Activated CD4-positive, alpha-beta memory T cell treated with anti-CD3 and anti-CD28 coated beads for 36 hours (primary cell): ENCODE measurements at regions not wholly inside any gene's neighbourhood (a gene's known extent, or its start where the extent isn't known, plus 50 kb on each side); places are given as distances from the start of the nearest gene placed in this dataset.

Source experiments
- CTCF ChIA-PET: fragments of 350-600 bp; sonication (Branson Sonifier 250); formaldehyde crosslinking; loops from one replicate; lab custom pipeline; 2021; ENCODE audit warnings: antibody characterized with exemption, inconsistent platforms; lab: Charles Lee
- POLR2A ChIA-PET: fragments of 350-600 bp; sonication (Branson Sonifier 250); formaldehyde crosslinking; loops from one replicate; lab custom pipeline; 2021; ENCODE audit warnings: antibody characterized with exemption; lab: Charles Lee
- DNase-seq: peaks from one replicate; pipeline ENCODE4 v3.0.0-alpha.2; 2020
- H3K27ac Mint-ChIP-seq: one replicate; pipeline ENCODE4 v1.8.0; 2021; ENCODE audit warnings: mixed read lengths
- H3K27me3 Mint-ChIP-seq: one replicate; pipeline ENCODE4 v1.8.0; 2021; ENCODE audit warnings: mixed read lengths
- H3K36me3 Mint-ChIP-seq: one replicate; pipeline ENCODE4 v1.8.0; 2021; ENCODE audit warnings: mixed read lengths
- H3K4me1 Mint-ChIP-seq: one replicate; pipeline ENCODE4 v1.8.0; 2021; ENCODE audit warnings: low read depth, mixed read lengths
- H3K4me3 Mint-ChIP-seq: one replicate; pipeline ENCODE4 v1.8.0; 2021; ENCODE audit warnings: mild to moderate bottlenecking, mixed read lengths
- H3K9me3 Mint-ChIP-seq: one replicate; pipeline ENCODE4 v1.8.0; 2021; ENCODE audit warnings: mixed read lengths
- intact Hi-C: fragments of 100-400 bp; cut with micrococcal nuclease; formaldehyde crosslinking; loops from one replicate; pipeline ENCODE4 v1.15.1; 2023

DNA sequence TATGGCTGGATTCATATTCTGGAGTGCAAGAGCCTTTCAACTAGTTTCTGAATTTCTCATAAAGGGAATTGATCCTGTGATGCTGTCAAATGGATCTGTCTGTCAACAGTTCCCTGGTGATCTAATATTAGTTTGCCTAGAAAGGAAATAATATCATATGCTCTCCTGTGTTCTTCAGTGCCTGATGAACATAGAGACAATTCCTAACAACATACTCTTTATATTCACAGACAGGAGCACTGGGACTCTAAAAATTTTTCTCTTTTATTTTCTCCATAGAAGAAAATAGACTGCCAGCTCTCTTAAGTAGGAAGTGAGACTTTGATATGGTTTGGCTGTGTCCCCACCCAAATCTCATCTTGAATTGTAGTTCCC, 259.7 kb downstream of the TMX3 start:
- Mint-ChIP-seq H3K36me3 (no peaks in the 10 kb centered on the region), H3K27ac (no peak overlapping the region), H3K27me3 (no peaks in the 10 kb centered on the region), H3K4me3 (no peak overlapping the region), H3K9me3 (no peaks in the 10 kb centered on the region), H3K4me1 (no peaks in the 10 kb centered on the region)
- CTCF ChIA-PET = no interaction called here
- POLR2A ChIA-PET = no interaction called here
- intact Hi-C loops = no loop called here
- no peak for DNase-seq

DNA sequence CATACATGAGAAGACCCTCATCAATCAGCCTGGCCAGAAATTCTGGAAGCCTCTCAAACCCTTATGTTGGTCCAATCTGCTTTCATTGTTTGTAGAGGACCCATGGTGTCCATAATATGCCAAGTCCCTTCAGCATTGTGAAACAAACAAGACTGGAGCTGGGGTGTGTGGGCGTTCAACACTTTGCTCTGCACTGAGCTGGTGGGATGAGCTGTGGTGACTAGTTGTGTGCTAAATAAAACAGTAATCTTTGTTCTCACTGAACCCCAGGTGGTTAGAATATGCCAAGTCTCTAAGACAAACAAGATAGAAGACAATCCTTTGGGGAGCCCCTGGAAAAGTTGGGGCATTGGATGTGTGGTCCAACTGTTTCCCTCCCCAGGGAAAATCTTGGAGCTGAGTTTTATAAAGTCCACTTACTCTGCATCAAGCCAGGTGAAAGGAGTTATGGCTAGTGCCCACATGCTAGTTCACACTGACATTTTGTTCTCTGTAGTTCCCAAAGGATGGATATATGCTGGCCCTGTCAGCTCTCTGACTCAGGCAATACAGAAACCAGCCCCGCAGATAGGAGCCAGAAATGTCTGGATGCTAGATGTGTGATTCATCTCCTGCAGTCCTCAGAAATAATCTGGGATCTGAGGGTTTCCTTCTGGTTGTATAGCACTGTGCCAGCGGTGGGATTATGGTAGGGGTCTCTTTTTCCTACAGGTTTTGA, 260.2 kb downstream of the TMX3 start:
- Mint-ChIP-seq H3K27me3 (no peaks in the 10 kb centered on the region), H3K36me3 (no peaks in the 10 kb centered on the region), H3K4me3 (no peak overlapping the region), H3K9me3 (no peaks in the 10 kb centered on the region), H3K27ac (no peak overlapping the region), H3K4me1 (no peaks in the 10 kb centered on the region)
- no peak for DNase-seq
- intact Hi-C loops = no loop called here
- CTCF ChIA-PET = no interaction called here
- POLR2A ChIA-PET = interaction anchor here (0.5 kb wide), 1 partner anchor 1737 kb away, joined by 3 read pairs; no protein-coding TSS in a partner anchor

DNA sequence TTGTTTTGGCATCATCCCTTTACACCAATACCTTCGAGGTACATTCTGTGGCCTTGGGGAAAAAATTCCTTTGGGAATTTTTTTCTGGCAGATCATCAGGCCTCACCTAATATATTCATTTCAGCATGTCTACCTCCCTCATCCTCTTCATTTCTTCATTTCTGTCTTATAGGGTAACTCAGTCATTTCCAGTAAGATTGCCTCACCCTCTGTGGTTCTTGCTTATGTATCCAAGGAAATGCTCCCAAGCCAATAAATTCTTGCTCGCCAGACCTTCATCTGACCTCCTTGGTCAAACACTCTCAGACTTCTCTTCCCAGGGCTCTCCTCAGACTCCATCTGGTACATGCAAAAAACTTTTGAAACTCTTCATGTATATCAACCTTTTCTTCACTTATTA, 265.6 kb downstream of the TMX3 start:
- Mint-ChIP-seq H3K27me3 (no peaks in the 10 kb centered on the region), H3K4me1 (no peaks in the 10 kb centered on the region), H3K4me3 (no peak overlapping the region), H3K27ac (no peak overlapping the region), H3K36me3 (no peaks in the 10 kb centered on the region), H3K9me3 (no peaks in the 10 kb centered on the region)
- CTCF ChIA-PET = no interaction called here
- DNase-seq = no peak
- intact Hi-C loops = no loop called here
- POLR2A ChIA-PET = no interaction called here

DNA sequence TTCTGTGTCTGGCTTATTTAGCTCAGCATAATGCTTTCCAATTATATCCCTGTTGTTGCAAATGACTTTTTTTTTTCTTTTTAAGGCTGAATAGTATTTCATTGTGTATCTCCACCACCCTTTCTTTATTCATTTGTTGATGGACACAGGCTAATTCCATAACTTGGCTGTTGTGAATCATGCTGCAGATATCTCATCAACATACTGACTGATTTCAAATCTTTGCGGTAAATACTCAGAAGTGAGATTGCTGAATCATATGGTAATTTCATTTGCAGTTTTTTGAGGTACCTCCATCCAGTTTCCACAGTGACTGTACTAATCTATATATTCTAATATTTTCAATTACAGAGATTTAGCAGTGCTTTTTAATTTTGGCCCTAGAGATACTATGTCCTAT, 266.2 kb downstream of the TMX3 start:
- DNase-seq = no peak
- POLR2A ChIA-PET = no interaction called here
- Mint-ChIP-seq H3K4me1 (no peaks in the 10 kb centered on the region), H3K27me3 (no peaks in the 10 kb centered on the region), H3K4me3 (no peak overlapping the region), H3K27ac (no peak overlapping the region), H3K9me3 (no peaks in the 10 kb centered on the region), H3K36me3 (no peaks in the 10 kb centered on the region)
- CTCF ChIA-PET = no interaction called here
- intact Hi-C loops = no loop called here

DNA sequence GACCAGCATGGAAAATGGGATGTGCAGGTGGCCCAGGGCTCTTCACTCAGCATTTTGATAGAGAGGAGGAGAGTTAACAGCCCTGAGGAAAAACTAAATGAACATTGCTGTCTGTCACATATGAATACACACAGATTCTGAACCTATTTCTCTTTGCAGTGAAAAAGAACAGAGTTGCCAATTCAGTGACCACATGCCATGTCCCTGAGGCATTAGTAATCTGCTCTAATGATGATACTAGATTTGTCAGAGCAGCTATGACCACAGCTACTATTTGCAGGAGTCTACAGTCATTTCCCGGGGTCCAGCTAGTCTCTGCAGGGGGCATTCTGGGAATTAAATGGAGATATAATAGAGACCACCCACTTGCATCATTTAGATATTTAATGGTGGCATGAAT, 267.6 kb downstream of the TMX3 start:
- Mint-ChIP-seq H3K4me1 (no peaks in the 10 kb centered on the region), H3K27me3 (no peaks in the 10 kb centered on the region), H3K27ac (no peak overlapping the region), H3K36me3 (no peaks in the 10 kb centered on the region), H3K4me3 (no peak overlapping the region), H3K9me3 (no peaks in the 10 kb centered on the region)
- CTCF ChIA-PET = no interaction called here
- POLR2A ChIA-PET = no interaction called here
- DNase-seq = no peak
- intact Hi-C loops = no loop called here

DNA sequence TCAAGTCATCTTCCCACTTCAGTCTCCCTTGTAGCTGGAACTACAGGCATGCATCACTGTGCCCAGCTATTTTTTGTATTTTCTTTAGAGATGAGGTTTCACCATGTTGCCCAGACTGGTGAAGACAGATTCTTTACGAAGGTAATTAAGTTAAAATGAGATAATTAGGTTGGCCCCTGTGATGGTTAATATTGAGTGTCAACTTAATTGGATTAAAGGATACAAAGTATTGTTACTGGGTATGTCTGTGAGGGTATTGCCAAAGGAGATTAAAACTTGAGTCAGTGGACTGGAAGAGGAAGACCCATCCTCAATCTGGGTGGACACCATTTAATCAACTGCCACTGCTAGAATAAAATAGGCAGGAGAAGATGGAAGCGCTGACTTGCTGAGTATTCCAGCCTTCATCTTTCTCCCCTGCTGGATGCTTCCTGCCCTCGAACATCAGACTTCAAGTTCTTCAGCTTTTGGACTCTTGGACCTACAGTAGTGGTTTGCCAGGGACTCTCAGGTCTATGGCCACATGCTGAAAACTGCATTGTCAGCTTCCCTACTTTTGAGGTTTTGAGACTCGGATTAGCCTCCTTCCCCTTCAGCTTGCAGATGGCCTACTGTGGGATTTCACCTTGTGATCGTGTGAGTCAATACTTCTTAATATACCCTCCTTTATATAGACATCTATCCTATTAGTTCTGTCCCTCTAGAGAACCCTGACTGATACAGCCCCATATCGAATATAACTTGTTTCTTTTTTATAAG, 269.1 kb downstream of the TMX3 start:
- Mint-ChIP-seq H3K4me1 (no peaks in the 10 kb centered on the region), H3K27me3 (no peaks in the 10 kb centered on the region), H3K27ac (no peak overlapping the region), H3K4me3 (no peak overlapping the region), H3K9me3 (no peaks in the 10 kb centered on the region), H3K36me3 (no peaks in the 10 kb centered on the region)
- intact Hi-C loops = no loop called here
- no peak for DNase-seq
- POLR2A ChIA-PET = no interaction called here
- CTCF ChIA-PET = no interaction called here

DNA sequence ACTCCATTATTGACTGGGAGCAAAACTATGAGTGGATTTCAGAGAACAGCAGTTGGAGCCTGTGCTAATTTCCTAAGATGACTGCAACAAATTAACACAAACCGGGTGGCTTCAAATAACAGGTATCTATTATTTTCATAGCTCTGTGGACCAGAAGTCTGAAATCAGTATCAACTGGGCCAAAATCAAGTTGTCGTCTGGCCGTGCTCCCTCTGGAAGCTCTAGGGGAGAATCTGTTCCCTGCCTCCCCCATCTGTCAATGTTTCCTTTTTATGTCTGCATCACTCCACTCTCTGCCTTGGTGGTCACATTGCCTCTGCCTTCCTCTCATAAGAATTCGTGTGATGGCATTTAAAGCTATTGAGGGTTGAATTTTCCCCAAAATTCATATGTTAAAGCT, 269.8 kb downstream of the TMX3 start:
- no peak for DNase-seq
- CTCF ChIA-PET = no interaction called here
- Mint-ChIP-seq H3K36me3 (no peaks in the 10 kb centered on the region), H3K27me3 (no peaks in the 10 kb centered on the region), H3K4me1 (no peaks in the 10 kb centered on the region), H3K9me3 (no peaks in the 10 kb centered on the region), H3K27ac (no peak overlapping the region), H3K4me3 (no peak overlapping the region)
- POLR2A ChIA-PET = no interaction called here
- intact Hi-C loops = no loop called here

DNA sequence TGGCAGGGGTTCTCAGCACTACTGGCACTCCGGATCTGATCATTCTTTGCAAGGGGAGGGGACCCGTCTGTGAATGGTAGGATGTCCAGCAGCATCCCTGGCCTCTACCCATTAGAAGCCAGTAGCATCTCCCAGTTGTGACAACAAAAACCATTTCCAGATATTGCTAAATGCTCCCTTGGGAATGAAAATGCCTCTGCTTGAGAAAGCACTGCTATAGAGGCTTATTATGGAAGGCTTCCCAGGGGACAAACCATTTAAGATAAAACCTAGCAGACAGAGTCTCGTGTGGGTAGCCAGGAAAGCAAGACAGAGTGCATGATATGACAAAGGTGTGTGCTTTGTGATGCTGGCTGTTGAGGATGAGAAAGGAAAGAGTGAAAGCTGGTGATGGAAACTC, 273.7 kb downstream of the TMX3 start:
- Mint-ChIP-seq H3K27ac (no peak overlapping the region), H3K4me3 (no peak overlapping the region), H3K9me3 (peaks cover 6% of the 10 kb centered on the region), H3K36me3 (no peaks in the 10 kb centered on the region), H3K27me3 (peaks cover 3% of the 10 kb centered on the region), H3K4me1 (peaks cover 4% of the 10 kb centered on the region)
- POLR2A ChIA-PET = no interaction called here
- DNase-seq = no peak
- intact Hi-C loops = no loop called here
- CTCF ChIA-PET = no interaction called here

DNA sequence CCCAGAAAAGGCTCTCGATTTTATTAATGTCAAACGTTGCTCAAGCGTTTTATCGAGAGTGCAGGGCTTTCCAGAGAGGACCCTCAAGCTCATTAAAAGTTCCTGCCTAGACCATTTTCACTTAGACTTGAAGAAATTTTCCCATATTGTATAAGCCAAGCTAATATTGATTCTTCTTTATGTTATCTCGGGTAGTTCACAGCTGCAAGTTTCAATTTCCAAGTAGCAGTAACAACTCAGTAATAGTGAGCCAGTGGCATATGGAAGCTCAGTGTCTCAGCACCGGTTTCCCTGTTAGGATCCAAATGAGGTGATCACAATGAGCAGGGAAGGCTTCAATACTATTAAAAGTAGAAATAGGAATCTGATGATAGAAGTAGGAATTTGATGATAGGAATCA, 274.5 kb downstream of the TMX3 start:
- no peak for DNase-seq
- Mint-ChIP-seq H3K27me3 (peaks cover 3% of the 10 kb centered on the region), H3K4me1 (peaks cover 5% of the 10 kb centered on the region), H3K36me3 (no peaks in the 10 kb centered on the region), H3K9me3 (peaks cover 6% of the 10 kb centered on the region), H3K27ac (no peak overlapping the region), H3K4me3 (no peak overlapping the region)
- CTCF ChIA-PET = no interaction called here
- intact Hi-C loops = no loop called here
- POLR2A ChIA-PET = no interaction called here

DNA sequence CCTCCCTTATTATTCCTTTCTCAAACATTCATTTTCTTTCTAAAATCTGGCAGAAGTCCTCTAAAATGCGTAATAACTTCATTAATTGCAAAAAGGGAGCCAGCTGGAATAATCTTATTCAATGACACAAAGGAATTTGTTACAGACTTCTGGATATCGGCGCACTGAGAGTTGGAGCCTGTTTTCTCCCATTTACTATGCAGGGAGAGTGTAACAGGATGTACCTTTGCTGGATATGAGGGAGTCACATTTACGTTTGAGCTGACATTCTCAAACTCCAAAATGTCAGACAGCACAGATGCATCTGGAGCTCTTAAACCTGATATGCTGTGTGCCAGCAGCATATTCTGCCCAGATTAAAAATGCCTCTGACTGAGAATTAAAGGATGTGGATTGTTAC, 275.3 kb downstream of the TMX3 start:
- Mint-ChIP-seq H3K4me1 (peaks cover 5% of the 10 kb centered on the region), H3K27me3 (peaks cover 3% of the 10 kb centered on the region), H3K9me3 (peaks cover 6% of the 10 kb centered on the region), H3K4me3 (no peak overlapping the region), H3K36me3 (no peaks in the 10 kb centered on the region), H3K27ac (no peak overlapping the region)
- ChIA-PET CTCF (no interaction called here), POLR2A (no interaction called here)
- DNase-seq = no peak
- intact Hi-C loops = no loop called here

DNA sequence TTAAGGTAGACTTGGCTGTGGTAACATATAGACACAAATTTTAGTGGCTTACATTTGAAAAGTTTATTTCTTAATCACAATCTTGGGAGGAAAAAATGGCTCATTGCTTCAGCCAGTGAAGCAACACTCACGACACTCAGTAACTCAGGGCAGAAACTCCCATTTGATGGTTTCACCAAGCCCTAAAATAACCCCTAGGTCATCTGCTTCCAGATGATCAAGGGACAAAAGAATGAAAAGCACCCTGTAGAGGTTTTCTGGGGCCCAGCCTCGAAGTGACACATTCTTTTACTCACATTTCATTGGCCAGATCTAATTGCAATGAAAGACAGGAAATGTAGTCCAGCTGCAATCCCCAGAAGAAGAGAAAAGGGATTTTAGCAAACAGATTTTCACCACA, 275.9 kb downstream of the TMX3 start:
- ChIA-PET CTCF (no interaction called here), POLR2A (no interaction called here)
- no peak overlapping the region for H3K27ac Mint-ChIP-seq
- H3K4me1 Mint-ChIP-seq = peaks cover 5% of the 10 kb centered on the region
- peaks cover 6% of the 10 kb centered on the region for H3K9me3 Mint-ChIP-seq
- intact Hi-C loops = no loop called here
- DNase-seq = no peak
- peaks cover 3% of the 10 kb centered on the region for H3K27me3 Mint-ChIP-seq
- H3K4me3 Mint-ChIP-seq = no peak overlapping the region
- H3K36me3 Mint-ChIP-seq = no peaks in the 10 kb centered on the region

DNA sequence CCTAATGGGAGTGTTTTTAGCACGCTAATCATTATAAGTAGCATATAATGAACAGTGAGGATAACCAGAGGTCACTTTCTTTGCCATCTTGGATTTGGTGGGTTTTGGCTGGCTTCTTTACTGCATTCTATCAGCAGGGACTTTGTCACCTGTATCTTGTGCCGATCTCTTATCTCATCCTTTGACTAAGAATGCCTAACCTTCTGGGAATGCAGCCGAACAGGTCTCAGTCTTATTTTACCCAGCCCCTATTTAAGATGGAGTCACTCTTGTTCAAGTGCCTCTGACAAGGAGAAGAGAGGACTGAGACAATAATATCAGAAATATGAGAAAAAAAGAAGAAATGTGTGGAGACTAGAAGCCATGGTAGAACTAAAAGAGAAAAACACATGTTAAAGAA, 276.4 kb downstream of the TMX3 start:
- ChIA-PET CTCF (no interaction called here), POLR2A (no interaction called here)
- Mint-ChIP-seq H3K4me1 (peaks cover 5% of the 10 kb centered on the region), H3K4me3 (no peak overlapping the region), H3K36me3 (no peaks in the 10 kb centered on the region), H3K27me3 (peaks cover 3% of the 10 kb centered on the region), H3K9me3 (peaks cover 6% of the 10 kb centered on the region), H3K27ac (no peak overlapping the region)
- intact Hi-C loops = no loop called here
- no peak for DNase-seq

DNA sequence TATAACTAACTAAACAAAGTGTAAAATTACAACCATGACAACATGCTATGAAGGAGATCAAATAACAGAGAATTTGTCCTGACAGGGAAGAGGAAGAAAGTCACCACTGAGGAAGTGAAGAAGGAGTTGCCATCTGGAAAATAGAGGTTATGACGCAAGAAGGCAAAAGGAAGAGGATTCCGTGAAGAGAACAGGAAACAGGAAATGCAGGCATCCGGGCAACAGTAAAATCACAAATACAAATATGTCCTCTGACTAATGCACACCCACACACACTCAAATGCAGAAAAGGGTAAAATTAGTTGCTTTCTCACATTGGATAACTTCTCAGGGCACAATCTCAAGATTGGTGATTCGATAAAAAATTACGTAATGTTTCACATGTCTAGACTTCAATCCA, 278.4 kb downstream of the TMX3 start:
- peaks cover 5% of the 10 kb centered on the region for H3K4me1 Mint-ChIP-seq
- ChIA-PET POLR2A (interaction anchor here (0.6 kb wide), 1 partner anchor 74 kb away, joined by 3 read pairs; no protein-coding TSS in a partner anchor), CTCF (no interaction called here)

More for the DNA sequence above, 278.4 kb downstream of the TMX3 start:
- H3K9me3 Mint-ChIP-seq = peaks cover 6% of the 10 kb centered on the region
- H3K4me3 Mint-ChIP-seq = no peak overlapping the region
- H3K36me3 Mint-ChIP-seq = no peaks in the 10 kb centered on the region
- H3K27ac Mint-ChIP-seq = no peak overlapping the region
- H3K27me3 Mint-ChIP-seq = peaks cover 3% of the 10 kb centered on the region
- intact Hi-C loops = no loop called here
- DNase-seq = no peak
